GM12873 (cell line): ENCODE measurements at regions not wholly inside any gene's neighbourhood (a gene's known extent, or its start where the extent isn't known, plus 50 kb on each side); places are given as distances from the start of the nearest gene placed in this dataset.

Source experiments
- TF ChIP-seq, protein P1 (sequence below): IDR thresholded peaks from 2 replicates; pipeline ENCODE4 v1.5.1; 2012; ENCODE audit warnings: low read depth, mild to moderate bottlenecking, moderate library complexity, low read length, control low read depth; ENCODE audit not compliant: insufficient read depth; ENCODE audit errors: missing control alignments

DNA sequence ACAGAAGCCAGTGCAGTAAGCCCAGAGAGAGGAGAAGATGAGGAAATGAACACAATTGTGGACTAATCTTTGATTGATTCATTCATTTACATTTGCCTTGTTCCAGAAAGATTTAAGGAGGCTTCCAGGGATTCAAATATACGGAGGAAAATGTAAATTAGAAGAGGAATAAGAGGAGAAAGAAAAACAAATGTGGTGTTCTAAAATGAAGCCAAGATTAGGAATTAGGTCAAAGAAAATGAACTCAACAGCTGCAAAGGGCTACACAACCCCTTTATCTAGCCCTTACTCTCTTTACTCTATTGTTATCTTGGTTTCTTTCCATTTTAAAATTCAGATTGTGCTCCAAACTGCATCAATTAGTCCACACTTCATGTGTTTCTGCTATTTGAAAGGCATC, 196.8 kb downstream of the SPATA18 start:
- TF ChIP-seq, protein P1, sequence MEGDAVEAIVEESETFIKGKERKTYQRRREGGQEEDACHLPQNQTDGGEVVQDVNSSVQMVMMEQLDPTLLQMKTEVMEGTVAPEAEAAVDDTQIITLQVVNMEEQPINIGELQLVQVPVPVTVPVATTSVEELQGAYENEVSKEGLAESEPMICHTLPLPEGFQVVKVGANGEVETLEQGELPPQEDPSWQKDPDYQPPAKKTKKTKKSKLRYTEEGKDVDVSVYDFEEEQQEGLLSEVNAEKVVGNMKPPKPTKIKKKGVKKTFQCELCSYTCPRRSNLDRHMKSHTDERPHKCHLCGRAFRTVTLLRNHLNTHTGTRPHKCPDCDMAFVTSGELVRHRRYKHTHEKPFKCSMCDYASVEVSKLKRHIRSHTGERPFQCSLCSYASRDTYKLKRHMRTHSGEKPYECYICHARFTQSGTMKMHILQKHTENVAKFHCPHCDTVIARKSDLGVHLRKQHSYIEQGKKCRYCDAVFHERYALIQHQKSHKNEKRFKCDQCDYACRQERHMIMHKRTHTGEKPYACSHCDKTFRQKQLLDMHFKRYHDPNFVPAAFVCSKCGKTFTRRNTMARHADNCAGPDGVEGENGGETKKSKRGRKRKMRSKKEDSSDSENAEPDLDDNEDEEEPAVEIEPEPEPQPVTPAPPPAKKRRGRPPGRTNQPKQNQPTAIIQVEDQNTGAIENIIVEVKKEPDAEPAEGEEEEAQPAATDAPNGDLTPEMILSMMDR, result no peak

DNA sequence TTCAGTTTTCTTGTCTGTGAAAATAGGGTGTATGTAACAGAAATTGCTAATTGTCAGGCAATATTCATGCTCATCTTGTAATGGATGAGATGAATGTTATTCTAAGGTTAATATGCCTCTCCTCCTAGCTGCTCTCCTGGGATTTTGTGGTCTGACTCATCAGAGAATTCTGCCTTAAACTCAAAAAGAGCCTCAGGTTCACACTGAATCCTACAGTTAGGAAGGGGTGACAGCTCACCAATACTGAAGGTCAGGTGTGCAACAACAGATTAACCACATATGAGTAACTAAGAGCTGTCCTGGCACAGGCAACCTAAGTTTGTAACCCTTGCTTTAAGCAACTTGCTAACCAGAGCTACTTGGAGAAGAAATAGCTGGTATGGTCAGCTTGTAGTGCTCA, 197.7 kb downstream of the SPATA18 start:
- TF ChIP-seq, protein P1, result no peak

DNA sequence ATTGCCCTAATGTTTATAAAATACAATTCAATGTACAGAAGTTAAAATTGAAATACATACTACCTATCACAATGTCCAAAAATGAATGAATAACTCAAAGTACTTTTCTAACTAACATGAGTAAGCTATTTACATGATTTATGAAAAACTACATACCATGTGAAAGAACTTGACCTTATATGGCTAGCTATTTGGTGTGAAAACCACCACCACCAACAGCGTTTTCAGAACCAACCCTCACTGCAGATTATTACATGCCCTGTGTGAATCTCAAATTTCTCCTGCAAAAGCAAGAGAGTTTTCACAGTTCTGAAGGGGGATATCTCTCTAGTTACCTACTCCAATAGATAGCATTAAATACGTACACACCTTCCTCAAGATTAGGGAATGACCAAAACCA, 198.5 kb downstream of the SPATA18 start:
- TF ChIP-seq, protein P1, result no peak

DNA sequence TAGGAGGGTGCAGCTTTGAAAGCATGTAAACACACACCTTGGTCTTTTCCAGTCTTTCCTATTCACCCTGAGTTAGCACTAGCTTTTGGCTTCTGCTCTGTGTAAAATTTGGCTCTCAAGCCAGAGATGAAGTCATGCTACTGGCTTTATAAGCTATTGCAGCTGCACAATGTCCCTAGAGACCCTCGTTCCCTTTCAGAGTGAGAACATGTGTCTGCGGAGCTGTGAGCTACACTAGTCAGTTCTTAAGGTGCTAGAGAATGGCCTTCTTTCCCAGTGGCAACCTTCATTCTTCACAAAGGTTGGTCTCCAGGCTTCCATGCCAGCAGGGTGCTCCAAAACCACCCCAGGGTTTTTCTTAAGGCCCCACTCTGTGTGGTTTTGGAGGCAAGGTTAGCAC, 199.1 kb downstream of the SPATA18 start:
- TF ChIP-seq, protein P1, result no peak

DNA sequence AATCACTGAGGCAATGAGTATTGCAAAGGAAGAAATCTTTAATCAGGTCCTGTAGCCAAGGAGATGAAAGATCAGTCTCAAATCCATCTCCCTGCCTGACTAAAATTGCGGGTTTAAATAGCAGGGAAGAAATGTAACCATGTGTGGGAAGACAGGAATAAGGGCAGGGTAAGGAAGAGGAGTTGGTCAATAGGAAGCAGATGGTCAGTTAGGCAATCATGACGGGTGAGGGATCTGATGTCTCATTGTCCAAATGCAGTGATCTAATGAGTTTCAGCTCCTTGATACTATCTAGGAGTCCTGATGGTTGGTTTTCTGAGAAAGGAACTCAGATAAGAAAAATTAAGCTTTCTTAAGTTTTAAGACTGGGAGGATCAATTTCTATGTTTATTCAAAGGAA, 200.8 kb downstream of the SPATA18 start:
- TF ChIP-seq, protein P1, result no peak

DNA sequence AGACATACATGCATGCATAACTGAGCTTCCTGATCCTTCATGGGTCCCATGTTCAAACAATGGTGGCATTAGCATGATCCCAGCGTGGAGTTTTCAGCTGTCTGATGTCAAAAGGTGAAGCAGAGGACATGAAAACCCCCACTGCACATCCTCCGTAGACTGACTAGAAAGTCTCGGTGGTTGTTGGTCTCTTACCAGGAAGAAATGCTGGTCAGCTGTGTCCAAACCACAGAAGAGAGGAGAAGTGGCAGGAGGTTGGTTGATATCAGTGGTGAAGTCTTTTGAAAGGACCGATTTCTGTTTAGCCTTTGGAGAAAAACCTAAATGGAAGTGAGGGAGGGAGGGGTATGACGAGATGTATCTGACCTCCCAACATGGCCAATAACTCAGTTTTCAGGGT, 201.9 kb downstream of the SPATA18 start:
- TF ChIP-seq, protein P1, result no peak

DNA sequence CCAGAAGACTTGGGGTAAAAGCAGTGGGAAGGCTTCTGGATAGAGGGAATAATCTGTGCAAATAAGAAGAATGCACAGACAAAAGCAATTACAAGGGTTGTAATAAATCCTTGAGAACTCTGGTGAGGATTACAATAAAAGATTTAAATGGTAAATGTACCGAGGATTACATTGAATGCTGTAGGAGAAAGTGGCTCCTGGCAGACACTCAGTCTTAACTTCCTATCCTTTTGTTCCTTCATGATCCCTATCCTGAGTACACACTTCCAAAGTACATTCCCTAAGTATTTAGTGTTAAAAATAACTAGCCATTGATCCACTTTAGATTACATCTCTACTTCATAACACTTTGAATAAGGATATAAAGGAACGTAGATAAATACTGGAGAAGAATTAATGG, 205.4 kb downstream of the SPATA18 start:
- TF ChIP-seq, protein P1, result no peak
